Urothelium cell line (cell line): ENCODE measurements at regions not wholly inside any gene's neighbourhood (a gene's known extent, or its start where the extent isn't known, plus 50 kb on each side); places are given as distances from the start of the nearest gene placed in this dataset.
A peak's percentile ranks its signal among the peaks of the same experiment; 100 is the strongest.

Experiments
- DNase-seq: peaks from one replicate; pipeline ENCODE4 v3.0.0; 2011; ENCODE audit warnings: low spot score, mixed read lengths
- FAIRE-seq: peaks from 2 replicates; lab custom pipeline; 2011; peaks lifted over from hg19 to GRCh38; lab: Jason Lieb, UNC

DNA sequence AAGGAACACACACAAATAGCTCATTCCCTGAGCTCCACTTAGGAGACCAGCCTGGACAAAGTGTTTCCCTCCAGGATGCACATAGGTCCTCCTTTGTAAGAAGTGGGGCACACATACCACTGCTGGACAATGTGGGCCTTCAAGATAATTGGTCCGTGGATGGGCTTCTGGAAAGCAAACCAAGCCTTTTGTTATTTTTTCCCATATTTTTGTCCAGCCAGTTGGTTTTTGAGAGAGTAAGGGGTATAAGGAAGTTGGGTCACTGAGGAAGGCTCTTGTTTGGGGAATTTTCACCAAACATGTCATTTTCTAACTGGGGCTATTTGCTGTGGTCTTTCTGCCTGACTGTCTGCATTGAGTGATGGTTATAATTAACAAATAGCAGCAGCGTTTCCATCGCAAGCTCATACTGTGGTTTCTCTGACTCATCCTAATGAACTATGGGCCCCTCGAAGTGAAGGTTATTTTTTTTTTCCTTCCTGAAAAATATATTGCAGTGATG, 306.3 kb upstream of the DUSP10 start:
- DNase-seq (peak; percentile 50), FAIRE-seq (no peak)

DNA sequence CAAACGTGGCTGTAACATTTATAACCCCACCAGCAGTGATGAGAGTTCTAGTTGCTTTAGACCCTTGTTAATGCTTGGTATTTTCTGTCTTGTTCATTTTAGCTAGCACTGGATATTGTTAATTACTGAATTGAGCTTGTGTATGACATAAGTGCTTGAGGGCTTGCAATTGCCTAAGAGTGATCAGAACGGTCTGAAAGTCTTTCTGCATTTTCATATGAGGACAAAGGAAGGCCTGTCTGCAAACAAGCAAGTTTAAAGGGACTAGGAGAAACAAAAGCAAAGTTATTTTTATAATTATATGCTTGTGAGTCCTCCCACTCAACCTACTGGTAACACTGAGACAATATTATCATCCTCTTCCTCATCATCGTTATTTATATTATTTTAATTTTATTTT, 305.5 kb upstream of the DUSP10 start:
- no peak for FAIRE-seq
- no peak for DNase-seq

DNA sequence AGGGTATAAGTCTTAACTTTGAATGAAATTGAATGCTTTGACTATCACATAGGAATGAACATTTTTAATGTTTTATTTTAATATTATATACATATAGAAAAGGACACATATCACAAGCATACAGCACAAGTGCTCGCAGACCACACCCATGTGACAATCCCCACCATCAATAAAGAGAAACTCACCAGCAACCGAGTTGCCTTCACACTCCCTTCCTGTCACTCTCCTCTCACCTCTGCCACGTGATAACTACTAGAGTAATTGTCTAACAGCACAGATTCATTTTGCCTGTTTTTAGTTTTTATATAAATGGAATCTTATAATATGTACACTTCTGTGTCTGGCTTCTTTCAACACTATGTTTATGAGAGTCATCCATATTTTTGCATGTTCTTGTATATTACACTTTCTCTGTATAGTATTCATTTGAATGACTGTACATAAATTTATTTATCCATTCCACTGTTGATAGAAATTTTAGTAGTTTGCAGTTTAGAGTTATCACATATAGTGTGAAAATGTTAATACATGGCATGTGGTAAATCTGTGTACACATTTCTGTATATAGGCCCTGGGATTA, 304.9 kb upstream of the DUSP10 start:
- FAIRE-seq (no peak), DNase-seq (no peak)

DNA sequence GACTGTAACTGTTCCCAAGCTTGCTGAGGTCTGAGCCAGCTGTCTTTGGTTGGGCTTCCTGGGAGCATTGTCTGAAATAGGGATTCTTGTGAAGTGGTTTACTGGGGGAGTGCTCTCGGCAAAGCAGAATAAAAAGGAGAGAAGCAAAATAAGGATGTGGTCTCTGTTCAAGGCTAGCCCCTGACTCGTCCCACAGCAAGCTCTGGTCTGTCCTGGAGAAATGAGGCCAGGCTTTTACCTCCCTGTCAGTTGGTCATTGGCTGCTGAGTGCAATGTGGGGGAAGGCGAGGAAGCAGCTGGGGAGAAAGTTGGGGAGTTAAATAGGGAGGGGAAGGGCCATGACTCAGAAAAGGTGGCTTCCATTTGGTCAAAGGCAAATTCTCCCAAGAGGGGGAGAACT, 303.9 kb upstream of the DUSP10 start:
- no peak for FAIRE-seq
- no peak for DNase-seq

DNA sequence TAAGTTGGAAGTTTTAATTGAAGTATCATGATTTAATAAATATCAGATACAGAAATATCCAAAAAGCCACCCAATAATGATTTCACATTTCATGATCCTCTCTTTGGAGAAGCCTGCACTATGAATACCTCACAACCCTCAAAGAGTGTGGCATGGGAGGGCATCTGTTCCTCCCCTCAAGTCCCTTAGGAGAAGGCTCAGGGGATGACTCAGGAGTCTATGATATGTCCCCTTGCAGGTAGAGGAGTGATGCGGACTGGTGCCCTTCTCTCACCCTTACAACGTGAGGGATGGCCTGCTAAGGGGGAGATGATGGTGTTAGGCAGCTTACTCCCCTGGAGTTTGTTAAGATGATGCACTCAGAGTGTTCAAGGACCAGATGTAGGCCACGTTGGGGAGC, 303.3 kb upstream of the DUSP10 start:
- FAIRE-seq (no peak), DNase-seq (no peak)

DNA sequence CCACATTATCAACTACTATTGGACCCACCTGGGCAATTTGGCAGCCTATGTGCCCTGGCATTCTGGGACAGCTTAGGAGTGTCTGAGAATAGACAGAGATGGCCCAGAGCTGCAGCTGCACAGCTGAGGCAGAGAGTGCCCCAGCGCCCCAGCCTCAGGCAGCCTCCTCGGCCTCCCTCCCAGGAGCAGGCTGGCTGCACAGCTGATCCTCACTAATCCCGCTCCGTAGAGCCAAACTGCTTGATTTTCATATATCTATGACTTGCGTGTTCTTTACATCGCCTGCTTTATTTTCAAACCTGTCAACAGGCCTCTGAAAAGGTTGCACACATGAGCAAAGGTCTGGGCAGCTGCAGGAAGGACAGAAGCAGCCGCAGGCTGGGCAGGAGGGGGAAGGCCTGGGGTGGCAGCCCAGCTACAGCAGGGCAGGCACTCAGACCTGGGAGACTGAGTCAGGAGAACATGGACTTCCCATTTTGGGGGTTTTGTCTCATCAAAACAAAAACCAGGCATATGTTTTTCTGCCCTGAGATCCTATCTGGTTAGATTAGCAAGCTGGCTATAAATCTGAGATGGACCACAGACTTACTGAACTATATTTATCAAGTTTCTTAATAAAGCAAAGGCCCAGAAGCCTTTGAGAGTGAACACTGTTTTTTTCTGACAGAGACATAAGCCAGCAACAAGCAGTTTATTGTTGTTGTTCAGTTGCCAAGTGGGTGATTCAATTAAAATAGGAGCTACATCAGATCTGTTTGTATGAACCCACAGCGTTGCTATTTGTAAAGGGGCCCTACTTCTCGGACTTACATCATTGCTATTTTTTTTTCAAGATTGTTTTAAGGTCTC, 301.8 kb upstream of the DUSP10 start:
- FAIRE-seq (no peak), DNase-seq (no peak)

DNA sequence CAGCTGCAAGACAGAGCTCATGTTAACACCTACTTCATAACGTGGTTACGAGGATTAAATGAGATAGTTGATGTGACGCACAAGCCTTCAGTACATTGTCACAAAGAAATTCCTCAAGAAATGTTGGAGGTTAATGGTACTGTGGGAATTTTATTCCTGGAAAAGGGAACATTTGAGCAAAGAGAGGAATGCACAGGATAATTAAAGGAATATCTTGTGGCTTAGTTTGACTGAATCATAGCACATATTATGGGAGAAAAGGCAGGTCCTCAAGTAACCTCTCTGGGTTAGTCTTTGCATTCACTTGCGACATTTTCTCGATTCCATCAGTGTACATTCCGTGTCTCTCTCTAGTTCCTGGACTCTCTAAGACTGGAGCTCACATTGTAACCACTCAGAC, 300.2 kb upstream of the DUSP10 start:
- FAIRE-seq (no peak), DNase-seq (no peak)

DNA sequence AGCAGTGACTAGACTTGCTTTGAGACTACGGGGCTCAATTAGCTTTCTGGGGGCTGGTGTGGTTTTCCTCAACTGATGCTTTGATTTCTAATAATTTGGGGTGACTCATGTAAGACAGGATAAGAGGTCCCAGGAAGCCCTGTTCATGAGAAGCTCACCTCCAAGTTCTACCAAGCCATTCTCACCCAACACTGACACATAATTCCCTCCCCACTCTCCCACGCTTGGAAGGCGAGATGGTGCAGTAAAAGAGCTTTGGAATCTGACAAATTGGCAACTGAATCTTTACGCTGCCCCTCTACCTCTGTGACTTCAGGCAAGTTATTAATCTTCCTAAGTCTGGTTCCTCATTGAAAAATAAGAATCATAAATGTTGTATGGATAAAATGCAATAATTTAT, 299.1 kb upstream of the DUSP10 start:
- FAIRE-seq: no peak

DNA sequence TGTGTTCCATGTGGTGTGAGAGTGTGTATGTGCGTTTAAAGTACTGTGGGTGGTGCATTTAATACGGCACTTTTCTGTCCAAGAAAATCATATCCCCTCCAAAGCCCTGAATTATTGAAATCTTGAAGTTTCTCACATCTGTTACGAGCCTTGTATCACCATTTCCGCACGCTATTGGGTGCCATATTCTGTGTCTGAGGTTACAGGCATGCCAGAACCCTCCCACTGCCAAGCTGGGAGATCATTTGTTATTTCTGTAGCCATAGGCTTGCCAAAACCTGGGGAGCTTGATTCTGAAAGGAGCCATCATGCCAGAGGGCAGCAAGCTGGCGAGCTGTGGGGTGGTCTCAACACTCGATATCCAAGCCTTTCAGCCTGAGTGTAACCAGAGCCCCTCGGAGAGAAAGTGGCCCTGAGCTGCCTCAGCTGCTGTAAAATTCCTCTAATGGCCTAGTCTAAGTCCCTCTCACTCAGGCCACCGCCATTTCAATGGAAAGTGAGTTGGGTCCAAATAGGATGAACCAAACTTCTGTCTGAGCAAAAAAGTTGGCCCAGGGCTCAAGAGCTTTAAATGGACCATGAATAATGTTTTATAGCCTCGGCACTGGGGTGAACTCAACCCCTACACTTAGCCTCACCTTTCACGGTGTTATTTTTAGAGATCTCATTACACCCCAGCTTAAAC, 298.4 kb upstream of the DUSP10 start:
- no peak for DNase-seq
- FAIRE-seq: no peak

More for the DNA sequence above, 299.1 kb upstream of the DUSP10 start:
- no peak for DNase-seq

DNA sequence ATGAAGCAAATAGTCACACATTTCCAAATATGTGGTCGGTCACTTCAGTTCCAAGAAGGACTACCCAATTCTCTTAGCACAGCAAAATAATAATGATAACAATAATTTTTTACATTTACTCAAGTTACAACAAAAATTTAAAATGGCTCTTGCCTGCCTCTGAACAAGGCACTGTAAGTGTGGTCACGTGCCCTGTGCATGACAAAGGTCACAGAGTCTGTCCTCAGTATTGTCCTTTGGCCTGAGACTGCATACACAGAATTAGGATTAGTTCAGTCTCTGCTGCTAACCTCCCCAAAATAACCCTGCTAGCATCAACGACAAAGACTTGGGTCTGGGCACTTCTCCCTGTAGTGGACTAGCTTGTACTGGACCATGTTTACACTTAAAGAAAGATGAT, 297.1 kb upstream of the DUSP10 start:
- DNase-seq (no peak), FAIRE-seq (no peak)

DNA sequence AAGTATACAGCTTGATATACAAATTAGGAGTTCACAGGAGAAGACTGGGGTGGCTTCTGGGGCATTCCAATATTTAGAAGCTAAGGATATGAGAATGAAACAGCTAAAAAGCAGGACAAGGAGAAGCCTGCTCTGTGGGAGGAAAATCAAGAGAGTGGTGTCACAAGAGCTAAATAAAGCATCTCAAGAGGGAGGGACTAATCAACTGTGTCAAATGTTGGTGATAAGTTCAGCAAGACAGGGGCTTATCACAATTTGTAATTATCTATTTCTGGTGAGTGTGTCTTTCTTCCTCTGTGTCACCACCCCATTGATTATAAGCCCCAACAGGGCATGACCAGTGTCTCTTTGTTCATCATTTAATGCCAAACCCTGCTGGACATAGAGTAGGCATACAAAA, 295.8 kb upstream of the DUSP10 start:
- DNase-seq (no peak), FAIRE-seq (no peak)

DNA sequence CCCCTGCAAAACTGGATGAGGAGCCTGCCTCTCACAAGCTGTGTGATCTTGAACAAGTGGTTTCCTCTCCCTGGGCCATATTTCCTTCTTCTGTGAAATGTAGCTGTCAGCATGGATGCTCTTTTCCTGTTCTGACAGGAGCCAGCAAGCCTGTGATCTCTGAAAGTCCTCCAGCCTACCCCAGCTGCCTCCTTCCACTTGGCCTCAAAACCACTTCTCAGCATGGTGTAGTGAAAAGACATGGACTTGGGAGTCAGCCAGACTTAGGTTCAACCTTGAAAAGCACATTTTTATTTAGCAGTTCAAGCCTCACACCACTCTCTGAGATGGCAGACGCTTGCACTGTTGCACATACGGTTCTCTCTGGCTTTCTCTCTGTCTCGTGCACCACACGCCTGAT, 292.9 kb upstream of the DUSP10 start:
- DNase-seq (no peak), FAIRE-seq (no peak)

DNA sequence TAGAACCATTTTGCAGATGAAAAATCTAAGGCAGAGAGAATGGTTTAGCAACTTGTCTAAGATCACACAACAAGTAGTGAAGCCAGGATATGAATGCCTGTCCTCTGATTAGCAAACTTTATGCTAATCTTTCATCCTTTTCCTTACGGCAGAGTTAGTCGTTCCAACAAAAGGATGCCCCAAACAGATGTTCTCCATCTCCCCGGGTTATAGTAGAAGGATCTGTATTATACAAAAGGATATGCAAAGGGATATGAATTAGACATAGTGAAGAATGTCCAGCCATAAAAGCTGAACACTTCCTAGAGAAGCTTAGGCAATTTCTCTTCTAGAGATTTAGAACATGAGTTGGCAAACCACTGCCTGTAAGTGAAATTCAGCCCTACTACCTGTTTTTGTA, 291.6 kb upstream of the DUSP10 start:
- no peak for DNase-seq
- FAIRE-seq: no peak

DNA sequence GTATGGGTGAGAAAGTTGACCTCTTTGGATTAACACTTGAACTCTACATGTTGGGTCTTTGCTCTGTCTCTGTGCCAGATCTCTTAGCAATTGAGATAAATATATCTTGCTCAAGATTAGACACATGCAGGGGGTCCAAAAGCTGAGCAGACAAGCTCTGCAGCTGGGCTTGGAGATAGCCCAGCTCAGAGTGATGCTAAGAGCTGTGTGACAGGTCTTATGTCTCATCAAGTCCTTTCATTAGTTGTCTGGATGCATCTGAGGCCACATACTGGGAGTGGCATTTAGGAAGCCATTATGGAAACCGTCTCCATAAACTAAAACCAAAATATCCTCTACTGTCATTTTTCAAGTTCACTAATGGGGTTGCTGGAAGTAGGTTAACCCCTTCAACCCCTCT, 289.4 kb upstream of the DUSP10 start:
- FAIRE-seq (no peak), DNase-seq (no peak)

DNA sequence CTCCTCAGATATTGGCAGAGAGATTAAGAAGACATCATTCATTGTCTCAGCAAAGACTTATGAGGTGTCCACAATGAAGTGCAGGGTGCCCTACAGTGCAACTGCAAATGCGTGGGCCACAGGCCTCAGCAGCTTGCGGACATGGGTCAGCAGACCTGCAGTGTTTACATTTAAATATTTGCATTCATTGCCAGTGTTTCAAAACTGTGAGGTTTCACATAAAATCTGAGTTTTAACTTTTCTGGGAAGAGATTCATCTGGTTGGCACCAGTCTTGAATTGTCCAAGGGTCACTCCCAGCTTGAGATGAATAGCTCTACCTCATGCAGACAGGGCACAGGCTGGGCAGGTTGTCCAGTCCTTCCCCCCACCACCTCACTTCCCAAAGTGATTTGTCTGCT, 286.8 kb upstream of the DUSP10 start:
- FAIRE-seq (no peak), DNase-seq (no peak)

DNA sequence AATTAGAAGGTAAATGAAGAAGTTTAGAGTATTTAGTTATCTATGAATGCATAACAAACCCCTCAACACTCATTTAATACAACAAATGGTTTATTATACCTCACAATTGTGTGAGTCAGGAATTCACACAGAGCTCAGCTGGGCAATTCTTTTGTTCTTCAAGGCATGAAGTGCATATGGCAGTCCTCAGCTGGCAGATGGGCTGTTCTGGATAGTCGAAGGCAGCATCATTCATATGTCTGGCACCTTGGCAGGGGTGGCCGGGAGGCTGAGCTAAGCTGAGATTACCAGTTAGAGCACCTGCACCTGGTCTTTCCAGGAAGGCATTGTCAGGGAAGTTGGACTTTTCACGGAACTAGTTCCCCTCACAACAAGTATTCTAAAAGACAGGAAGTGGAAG, 286.2 kb upstream of the DUSP10 start:
- no peak for FAIRE-seq
- DNase-seq: no peak

DNA sequence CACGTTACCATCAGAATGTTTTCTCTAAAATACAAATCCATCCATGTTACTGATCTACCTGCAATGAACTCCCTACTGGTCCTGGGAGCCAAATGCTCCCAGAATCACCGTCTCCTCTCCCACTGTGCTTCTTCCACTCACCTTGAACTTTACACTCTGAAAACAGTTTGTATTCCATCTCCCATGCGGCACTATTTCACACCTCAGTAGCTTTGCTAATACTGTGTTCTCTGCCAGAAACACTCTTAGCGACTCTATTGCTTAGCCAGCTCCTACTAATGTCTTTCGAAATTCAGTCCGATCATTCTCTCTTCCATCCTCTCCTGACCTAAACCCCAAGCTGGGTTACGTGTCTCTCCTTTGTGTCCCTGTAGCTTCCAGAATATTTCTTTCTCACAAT, 284.4 kb upstream of the DUSP10 start:
- FAIRE-seq: no peak

DNA sequence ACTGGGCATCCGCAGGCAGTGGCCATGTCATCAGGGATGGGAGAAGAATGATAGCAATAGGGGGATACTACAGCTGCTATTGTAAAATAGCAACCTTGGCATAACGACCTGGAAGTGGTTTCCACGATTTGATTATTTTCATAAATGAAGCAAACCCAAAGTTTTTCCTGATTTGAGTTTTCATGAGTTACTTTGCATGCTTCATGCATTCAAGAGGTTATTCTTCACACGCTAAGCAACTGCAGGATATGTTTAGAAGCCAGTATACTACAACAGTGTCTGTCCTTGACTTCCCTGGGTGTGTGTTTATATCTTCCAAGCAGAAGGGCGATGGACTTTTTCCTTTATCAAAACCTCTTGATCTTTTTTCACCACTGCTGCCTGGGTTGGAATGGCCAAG, 281.1 kb upstream of the DUSP10 start:
- no peak for FAIRE-seq

More for the DNA sequence above, 284.4 kb upstream of the DUSP10 start:
- DNase-seq: no peak

DNA sequence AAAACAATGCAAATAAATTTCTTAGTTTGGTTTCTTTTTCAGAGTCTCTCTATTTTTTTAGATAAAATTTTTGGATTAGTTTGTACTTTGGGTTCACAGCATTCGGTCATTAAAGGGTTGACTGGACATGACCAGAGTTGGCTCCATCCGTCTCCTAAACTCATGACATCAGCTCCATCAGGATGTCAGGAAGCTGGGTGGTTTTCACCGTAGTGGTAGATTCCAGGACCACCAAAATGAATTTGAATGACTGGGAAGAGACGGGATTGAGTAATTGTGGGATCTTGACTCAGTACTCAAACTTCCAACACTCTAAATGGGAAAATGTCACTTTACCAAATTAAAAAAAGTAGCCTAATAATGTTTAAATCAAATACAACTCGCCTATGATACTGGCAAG, 279.2 kb upstream of the DUSP10 start:
- DNase-seq (no peak), FAIRE-seq (no peak)

More for the DNA sequence above, 281.1 kb upstream of the DUSP10 start:
- no peak for DNase-seq

DNA sequence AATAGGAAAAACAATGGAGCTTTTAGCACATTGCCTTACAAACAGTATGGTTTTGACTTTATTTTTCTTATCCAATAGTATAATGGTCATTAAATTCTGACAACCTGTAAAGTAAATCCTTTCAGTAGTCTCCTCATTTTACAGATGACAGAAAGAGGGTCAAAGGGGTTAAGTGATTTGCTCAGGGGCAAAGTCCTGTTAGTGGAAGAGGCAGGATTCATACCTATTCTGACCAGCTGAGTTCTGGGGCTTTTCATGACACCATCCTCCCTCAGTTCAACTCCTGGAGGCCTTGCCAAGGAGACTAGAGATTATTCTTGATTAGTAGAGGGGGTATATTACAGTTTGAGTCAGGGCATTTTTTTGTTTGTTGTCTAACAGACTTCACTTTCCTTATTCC, 278.7 kb upstream of the DUSP10 start:
- FAIRE-seq: no peak
- no peak for DNase-seq

DNA sequence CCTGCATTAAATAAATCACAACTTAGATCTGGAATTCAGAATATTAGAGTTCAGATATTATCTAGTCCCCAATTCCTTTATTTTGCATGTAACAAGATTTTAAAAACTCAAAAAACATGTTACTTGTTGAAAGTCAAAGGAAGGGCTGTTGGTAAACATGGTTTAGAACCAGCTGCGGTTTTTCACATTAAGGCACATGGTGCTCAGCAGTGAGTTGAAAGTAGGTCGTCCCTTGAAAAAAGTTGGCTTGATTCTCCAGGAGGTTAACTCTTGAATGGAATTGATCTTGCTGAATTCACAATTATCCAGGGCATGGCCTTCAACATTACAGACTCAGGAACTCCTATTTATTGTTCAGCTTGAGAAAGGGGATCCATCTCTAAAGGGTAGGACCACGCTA, 277.1 kb upstream of the DUSP10 start:
- FAIRE-seq (no peak), DNase-seq (no peak)

DNA sequence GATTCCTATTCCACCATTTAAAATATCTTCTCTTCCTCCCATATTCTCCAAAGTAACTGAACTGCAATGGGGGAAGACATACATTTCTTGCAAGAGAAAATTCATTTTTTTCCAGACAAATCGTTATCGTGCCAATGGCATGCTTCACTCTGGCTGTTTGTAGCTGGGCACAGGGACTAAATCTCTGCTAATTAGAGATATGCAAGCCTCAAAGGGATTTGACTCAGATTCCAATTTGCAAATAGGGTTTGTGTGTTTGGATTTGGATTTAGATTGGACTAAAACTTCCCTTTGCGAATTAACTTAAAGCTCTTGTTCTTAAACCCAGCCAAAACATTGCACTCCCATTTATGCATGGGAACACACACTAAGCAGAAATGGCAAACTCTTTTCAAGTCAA, 276.2 kb upstream of the DUSP10 start:
- DNase-seq (no peak), FAIRE-seq (no peak)
